HG03439 (cell line): ENCODE measurements at regions not wholly inside any gene's neighbourhood (a gene's known extent, or its start where the extent isn't known, plus 50 kb on each side); places are given as distances from the start of the nearest gene placed in this dataset.
"Not testable (repeated sequence)": the region's sequence is repeated elsewhere in the genome, so short reads cannot be mapped to it uniquely, and the experiment has no call there.

ENCODE experiments used
- ATAC-seq: cut with Tn5 transposase; IDR thresholded peaks from one replicate; pipeline ENCODE4 v1.9.1; 2021; ENCODE audit warnings: mild to moderate bottlenecking, moderate library complexity; ENCODE audit not compliant: unreplicated experiment

DNA sequence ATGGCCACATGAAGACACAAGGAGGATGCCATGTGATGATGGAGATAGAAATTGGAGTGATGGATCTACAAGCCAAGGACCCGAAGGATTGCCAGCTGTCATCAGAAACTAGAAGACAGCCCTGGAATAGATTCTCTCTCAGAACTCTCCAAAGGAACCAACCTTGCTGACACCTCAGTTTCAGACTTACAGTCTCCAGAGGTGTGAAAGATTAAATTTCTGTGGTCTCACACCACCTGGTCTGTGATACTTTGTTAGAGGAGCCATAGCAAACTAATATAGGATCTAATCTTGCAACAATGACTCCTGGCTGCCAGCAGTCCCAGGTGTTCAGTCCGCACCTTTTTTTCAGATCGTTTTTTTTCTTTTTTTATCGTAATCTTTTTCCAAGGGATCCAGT lies 647.3 kb upstream of the GHITM start:
- no peak for ATAC-seq

DNA sequence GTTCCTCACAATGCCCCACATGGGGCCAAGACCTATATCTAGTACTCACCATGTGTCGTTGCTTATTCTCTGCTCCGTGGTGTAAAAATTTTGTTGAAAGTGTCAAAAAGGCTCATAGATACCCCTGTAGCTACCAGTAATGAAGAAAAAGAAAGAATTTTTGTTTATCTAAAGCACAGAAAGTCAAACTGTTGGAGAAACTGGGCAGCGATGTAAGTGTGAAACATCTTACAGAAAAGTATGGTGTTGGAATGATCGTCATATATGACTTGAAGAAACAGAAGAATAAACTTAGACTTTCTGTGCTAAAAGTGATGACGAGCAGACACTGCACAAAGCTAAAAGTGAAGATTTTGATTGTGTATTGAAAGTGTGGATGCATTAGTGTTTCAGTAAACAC lies 626.6 kb upstream of the GHITM start:
- ATAC-seq = no peak

DNA sequence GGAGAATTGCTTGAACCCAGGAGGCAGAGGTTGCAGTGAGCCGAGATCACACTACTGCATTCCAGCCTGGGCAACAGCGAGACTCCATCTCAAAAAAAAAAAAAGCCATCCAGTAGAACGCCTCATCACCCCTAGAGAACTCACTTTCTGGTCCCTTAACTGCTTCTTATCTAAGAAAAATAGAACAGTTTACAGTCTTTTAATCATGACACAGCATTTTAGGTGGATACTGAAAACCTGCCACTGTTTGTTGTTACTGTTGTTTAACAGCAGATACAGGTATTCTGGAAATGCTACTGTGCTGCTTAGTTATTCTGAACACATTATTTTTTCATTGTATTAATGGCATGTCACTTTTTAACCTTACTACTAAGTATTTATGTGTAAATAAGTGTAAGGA lies 624.3 kb upstream of the GHITM start:
- ATAC-seq = no peak

DNA sequence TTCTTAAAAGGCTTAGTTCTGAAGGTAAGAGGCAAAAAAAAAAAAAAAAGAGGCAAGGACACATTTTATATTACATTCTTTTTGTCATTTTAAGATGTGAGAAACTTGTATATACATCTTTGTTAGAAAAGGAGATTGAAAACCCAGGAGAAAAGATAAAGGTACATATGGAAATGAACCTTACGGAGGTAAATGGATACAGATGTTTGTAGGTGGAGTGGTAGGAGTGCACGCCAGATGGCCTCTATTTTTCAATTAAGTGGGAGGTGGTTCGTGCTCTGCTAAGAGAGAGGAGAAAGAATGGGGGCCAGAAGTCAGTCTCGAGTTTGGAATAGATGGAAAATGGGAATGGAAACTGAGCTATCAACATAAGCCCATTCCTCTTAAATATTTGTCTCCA lies 622.5 kb upstream of the GHITM start:
- ATAC-seq = no peak

DNA sequence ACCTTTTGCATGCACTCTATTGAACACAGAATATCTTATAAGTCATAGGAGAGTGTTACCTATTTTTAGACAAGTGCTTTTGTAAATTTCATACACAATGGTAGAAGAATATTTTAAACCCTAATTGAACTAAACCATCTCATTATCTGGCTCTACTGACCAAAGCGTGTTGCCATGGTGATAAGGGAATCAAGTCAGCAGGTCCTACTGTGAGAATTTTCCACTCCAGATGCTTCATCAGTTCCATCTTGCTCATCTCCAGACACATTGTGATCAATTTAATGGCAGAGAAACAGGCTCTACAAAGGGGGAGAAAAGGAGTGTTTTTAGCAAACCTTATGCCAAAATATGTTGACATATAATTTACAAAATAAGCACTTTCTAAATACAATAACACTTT lies 621.9 kb upstream of the GHITM start:
- no peak for ATAC-seq

DNA sequence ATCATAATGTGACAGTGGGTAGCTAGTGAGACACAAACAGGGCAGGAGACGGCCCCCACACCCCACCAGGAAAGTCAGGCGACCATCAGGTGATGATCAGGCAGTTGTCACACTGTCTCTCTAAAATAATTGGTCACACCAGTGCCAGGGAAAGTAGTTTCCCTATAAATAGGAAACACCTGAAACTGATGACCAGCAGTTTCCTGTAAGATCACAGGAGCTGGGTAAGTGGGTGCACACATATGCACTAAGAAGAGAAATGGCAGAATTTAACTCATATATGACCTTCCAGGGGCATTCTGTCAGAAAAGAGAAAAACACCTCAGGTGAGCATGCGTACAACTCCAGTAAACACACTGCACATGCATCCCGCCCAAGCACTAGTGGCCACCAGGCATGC lies 620.5 kb upstream of the GHITM start:
- no peak for ATAC-seq

DNA sequence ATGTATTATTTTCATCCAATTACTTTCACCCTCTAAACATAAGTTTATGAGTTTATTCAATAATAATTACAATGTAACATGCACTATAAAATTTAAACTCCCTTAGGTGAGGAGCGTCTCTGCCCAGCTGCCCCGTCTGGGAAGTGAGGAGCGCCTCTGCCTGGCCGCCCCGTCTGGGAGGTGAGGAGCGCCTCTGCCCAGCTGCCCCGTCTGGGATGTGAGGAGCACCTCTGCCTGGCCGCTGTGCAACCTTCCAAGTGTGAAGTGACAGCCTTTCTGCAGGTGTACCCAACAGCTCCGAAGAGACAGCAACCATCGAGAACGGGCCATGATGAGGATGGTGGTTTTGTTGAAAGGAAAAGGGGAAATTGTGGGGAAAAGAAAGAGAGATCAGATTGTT lies 618.9 kb upstream of the GHITM start:
- ATAC-seq = not testable (repeated sequence)

DNA sequence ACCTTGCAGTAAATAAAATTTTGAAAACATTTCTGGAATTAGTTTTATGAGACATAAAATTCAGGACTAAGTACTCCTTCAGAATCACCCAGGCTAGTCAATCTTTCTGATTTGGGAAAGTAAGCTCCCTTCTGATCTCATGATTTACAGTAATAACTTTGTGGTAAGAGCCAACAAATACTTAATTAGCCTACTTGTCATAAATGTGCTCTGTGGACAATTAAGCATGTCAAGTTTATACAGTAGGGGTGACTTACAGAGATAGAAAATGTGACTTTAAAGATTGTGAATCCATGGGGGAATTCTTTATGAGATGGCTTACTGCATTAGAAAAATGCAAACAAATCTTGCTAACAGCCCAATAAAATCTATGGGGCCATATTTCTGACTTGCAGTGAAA lies 616.9 kb upstream of the GHITM start:
- no peak for ATAC-seq

DNA sequence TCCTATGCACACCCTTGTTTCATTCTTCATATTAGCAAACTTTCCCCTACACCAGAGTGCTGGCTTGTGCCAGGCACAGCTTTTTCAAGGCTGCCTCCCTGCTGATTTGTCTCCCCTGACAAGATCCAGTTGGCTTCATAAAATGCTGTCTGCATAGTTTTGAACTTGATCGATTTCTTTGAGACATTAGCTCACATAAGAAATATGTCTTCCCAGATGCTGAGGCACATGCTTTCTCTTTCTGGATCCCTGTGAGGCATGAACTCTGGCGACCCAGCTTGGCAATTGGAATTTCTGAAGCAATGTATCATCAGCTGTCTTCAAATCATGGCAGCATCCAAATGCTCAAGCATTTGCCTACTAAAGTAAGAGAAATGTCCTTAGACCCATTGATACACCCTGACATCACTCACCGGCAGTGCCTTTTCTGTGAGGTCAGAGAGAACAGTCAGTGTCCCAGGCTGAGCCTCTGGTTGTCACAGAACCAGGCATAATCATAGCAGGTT lies 616.4 kb upstream of the GHITM start:
- ATAC-seq = no peak

DNA sequence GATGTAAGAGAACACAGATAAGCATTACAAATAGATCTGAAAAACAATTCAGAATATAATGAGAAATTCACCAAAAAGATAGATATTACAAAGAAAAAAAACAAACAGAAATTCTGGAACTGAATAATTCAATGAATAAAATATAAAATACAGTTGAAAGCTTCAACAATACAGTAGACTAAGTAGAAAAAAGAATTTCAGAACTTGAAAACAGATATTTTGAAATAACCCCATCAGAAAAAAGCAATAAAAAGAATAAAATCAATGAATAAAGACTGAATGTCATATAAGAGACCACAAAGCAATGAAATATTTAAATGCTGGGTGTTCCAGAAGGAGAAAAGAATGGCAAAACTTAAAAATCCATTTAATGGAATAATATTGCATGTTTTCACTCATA lies 611.4 kb upstream of the GHITM start:
- ATAC-seq = no peak

DNA sequence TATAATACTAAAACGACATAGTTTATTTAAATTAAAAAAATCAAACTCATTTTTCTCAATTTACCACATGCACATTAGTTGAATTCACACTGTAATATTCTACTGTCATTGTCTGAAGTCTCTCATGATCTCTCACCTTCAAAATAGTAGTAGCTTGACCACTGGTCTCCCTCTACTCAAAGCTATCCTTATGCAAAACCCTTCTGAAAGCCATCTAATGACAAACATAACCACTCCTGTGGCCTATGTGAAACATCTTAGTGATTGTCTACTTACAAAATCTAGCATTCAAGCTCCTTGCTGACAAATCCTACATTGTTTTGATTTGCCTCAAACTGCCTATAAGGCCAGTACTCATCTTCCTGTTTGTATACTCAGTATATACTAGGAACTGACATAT lies 606.0 kb upstream of the GHITM start:
- peak; percentile 49 for ATAC-seq

DNA sequence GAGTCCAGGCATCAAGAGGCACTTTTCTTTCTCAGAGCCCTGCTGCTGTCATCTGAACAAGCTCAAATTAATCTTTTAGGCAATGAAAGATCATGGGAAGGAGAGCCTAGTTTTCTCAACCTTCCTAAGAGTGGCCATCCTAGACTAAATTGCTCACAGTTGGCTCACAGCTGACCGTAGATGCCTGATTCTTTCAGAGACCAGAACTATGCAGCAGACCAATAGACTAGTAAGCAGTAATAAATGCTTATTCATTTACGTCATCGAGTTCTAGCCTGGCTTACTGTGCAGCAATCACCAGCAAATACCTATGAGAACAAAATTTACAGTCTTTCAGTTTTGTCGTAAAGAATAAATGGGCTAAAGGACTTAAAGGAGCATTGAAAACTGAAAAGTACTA lies 602.9 kb upstream of the GHITM start:
- ATAC-seq = no peak

DNA sequence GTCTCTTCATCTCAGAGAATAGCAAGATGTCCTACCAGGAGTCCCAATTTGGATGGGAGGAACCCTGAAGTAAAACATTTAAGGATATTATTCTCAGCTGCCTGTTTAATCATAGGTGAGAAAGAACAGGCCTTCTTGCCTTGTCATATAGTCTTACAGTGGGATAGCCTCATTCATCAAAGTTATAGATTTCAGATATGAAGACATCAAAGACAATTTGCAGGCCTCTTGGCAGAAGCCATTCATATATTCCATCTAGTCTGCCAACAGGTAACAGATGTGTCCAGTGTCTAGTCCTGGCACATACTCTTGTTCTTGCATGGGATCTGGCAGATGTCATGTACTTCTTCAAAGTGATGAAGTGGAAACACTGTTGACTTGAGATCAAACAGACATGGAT lies 601.3 kb upstream of the GHITM start:
- ATAC-seq = no peak

DNA sequence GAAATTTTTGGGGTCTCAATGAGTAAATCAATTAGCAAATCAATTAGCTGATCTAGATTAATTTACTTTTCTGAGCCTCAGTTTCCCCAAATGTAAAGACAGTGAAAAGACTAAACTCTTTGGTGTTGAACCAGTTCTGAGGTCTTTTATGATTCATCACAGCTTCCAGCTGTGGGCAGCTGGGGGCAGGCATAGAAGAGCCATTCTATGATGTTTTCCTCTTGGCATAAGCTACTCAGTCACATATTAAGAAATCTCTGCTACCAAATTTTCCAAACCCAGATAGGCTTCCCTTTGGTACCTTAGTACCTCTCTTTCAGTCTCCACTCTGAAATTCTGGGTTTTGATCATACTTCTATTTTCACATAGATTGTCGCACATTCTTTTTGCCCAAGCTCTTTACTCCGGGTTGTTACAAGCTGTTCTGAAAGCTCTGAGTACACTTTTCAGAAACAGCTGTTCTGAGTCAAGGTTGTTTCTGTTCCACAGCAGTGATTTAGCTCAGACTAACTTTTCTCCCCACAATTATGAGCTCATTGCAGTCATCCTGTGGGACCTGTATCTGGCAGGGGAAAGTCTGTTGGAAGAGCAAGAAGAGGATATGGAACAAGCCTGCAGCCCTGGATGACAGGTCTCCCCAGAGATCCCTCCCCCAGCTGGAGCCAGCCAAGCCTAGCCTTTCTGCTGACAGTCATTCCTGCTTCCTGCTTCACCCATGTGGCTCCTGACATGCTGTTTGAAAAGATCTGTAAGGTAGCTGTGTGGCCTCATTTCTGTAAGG lies 599.6 kb upstream of the GHITM start:
- peak; percentile 62 for ATAC-seq

DNA sequence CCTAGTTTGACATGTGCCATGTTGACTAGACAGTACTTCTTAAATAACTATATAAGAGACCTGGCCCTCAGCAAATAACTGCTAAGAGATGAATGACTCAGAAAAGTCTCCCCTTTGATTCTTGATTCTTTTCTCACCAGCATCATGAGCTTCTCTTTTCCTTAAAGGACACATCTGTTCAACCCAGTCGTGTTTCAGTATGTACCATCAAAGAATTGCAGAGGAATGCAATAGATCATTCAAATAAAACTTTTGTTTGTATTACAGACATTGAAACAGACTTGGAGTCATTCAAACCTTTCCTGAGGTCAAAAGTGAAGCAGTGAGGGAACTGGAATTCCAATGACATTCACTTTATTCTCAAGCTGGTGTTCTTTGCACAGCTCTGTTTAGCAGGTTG lies 598.3 kb upstream of the GHITM start:
- no peak for ATAC-seq

DNA sequence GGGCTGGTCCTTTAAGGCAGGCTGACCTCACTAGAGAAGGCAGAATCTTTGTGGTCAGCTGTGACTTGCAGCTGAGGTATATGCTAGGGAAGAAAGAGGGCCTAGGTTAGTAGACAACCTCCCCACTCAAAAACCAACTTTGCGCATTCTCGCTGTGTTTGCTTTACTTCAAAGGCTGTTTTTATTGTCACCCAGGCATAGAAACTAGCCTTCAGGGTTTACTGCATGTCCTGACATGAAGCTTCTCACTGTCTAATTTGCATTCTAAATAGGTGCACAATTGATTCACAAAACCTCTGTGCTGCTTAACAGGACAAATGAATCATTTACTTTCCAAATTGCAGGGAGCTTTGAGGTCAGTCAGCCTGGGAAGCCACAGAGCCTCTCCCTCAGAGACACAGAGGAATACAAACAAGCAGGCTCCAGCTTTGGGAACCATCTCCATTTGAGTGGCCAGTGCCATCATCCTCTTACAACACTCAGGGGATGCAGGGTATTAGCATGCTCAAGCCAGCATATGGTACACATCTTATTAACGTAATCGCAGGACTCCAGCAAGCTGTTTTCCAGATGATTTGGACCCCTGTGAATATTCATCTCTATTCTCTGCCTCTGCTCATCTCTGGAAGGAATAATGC lies 596.4 kb upstream of the GHITM start:
- peak; percentile 69 for ATAC-seq

DNA sequence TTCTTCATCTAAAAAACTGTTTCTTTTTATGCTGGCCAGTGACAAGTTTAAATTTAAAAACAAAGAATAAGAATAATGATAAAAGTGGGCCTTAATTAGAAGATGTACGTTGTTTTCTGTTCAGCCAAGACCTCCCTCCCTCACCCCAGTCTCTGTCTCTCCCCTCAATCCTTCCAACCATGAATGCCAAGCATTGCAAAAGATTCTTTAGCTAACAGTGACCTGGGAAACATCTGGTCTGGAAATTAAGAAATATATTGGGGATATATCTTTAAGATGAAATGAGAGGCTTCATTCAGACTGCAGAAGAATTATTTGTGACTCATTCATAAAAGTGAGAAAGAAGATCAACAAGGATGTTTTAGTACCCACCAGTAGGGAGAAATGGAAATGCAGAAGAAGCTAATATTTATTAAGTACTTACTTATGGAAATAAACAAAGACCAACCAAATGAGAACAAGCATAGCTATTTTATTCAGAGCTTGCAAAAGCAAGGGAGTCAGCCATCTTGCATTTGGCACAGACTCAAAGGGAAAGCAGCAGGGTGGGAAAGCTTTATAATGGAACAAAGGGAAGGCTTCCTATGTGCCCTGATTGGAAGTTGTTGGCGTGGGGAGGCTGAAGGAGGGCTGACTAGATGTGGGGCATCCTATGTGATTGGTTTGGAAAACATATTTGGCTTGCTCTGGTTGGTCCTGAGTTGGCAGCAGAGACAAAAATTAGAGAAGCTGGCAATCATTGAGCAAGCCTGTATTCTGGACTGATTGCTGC lies 595.4 kb upstream of the GHITM start:
- ATAC-seq = no peak

DNA sequence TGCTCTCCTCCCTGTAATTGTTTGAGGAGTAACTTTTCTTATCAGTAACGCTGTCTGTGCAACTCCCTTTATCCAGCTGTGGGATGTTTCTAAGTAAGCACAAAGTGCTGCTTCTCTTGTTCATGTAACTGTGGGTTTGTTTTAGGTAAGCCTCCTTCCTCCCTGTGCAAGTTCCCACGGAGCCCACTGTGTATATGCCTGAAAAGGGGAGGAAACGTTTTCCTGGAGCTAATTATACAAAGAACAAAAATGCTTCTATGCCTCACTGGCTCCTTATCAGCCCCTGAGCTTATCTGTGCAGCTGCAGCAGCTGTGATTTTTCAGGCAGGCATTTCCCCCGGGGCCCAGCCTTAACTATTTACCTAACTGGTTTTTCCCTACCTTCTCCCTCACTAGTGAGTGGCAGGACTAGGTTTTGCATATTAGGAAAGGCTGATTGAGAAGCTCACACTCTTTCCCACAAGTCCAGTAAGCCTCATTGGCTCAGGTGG lies 593.4 kb upstream of the GHITM start:
- ATAC-seq = no peak

DNA sequence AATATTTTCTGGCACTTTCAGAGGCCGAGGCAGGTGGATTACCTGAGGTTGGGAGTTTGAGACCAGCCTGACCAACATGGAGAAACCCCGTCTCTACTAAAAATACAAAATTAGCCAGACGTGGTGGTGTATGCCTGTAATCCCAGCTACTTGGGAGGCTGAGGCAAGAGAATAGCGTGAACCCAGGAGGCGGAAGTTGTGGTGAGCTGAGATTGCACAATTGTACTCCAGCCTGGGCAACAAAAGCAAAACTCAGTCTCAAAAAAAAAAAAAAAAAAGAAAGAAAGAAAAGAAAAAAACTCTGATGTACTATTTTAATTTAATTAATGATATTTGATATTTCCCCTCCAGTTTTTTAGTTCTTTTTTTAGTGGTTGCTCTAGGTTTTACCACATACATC lies 588.1 kb upstream of the GHITM start:
- not testable (repeated sequence) for ATAC-seq

DNA sequence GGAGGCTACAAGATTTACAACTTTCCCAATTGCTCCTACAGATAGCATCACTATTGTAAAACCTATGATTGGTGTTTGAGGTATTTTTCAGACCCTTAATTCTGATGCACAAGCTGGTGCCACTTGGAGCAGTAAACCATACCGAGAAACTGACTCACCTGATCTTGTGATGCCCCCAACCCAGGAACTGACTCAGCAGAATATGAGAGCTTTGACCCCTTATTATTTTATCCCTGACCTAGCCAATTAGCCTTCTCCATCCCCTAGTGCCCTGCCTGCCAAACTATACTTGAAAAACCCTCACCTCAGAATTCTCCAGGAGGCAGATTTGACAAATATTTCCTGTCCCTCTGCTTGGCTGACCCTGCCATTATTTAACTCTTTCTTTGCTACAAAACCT lies 585.9 kb upstream of the GHITM start:
- no peak for ATAC-seq

DNA sequence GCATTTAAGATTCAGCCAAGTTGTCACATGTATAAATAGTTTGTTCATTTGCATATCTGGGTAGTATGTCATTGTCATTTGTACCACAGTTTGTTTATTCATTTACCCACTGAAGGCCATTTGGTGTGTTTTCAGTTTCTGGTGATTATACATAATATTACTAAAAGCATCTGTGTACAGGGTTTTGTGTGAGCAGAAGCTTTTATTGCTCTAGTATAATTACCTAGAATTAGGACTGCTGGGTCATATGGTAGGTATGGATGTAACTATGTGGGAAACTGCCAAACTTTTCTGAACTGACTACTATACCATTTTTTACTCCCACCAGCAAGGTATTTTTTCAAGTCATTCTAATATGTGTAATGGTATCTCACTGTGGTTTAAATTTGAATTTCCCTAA lies 584.0 kb upstream of the GHITM start:
- peak; percentile 80 for ATAC-seq

DNA sequence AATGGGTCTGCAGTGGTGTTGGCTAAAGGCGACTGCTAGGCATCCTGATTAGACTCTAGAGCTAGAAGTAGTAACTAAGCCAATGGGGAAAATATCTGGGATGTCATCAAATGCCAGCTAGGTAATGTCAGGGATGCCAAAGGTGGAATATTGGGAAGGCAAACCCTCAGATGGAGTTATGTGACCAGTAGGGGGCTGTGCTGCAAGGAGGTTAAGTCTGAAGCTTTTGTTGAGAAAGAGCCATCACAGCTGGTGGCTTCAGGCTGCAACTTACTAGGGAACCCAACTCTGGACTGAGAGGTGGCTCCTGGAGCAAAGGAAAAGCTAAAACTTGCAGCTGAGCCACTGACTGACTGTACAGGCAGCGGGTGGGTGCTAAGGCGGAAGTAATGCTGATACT lies 576.9 kb upstream of the GHITM start:
- no peak for ATAC-seq
